ENCODE measurements at regions not wholly inside any gene's neighbourhood (a gene's known extent, or its start where the extent isn't known, plus 50 kb on each side); places are given as distances from the start of the nearest gene placed in this dataset.
"Not testable (repeated sequence)": the region's sequence is repeated elsewhere in the genome, so short reads cannot be mapped to it uniquely, and the experiment has no call there.

DNA sequence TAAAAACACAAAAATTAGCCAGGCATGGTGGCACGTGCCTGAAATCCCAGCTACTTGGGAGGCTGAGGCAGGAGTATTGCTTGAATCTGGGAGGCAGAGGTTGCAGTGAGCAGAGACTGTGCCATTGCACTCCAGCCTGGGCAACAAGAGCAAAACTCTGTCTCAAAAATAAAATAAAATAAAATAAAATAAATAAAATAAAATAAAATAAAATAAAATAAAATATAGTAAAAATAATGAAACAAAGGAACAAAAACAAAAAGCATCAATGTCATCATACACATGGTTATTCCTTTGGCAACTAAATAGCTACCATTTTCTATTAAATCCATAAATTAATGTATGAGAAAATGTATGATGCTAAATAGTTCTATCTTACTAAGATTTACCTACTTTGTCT, 1123.9 kb downstream of the MRPL39 start:
- not testable (repeated sequence) for DNase-seq

DNA sequence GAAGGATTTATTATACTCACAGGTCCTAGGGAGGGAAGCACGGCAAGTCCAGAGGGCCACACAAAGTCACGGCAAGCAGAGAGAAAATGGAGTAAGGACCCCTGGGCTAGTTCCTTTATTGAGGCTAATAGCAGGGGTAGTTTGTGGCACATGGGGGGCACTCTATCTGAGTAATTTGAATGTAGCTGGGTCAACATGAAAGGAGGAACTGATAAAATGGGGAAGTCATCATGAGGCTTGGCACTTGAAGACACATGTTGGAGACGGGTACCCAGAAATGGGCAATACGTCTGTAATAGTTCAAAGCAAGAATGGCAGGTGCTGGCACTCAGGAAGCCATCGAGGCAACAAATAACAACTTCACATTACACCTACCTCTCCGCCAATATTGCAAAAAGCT, 1136.4 kb downstream of the MRPL39 start:
- DNase-seq = no peak

DNA sequence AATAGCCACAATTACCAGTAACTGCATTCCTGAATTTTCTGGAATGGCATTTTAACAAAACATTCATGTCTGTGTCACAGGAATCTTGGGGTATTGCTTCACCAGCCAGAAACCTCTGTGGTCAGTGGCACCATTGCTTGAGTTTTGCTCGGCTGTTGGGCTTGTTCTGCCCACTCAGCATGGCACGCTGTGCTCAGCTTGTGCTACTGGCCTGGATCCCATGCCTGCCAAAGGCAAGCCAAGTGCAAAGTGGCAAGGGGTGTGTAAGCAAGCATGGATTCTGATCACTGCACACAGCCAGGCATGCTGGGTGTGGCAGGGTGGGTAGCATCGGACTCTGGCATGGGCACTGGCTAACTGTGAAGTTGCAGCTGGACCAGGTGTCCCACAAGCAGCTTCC, 1150.9 kb downstream of the MRPL39 start:
- DNase-seq = peak; percentile 41

DNA sequence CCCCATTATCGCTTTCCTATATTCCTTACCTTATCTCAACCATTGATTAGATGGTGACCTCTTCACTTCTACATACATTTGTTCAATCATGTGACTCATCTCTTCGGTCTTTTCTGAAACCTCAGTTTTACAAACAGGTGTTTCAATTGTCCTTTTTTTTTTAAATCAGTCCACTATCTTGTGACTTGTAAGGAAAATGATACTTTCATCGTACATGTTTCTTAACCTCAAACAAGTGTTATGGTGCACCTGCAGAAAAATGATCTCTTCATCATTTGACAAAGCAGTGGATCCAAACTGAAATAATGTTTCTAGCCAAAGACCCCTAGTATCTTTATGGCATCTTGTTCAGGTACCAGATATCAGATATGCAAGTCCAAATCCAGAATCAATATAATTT, 1157.2 kb downstream of the MRPL39 start:
- DNase-seq = no peak

DNA sequence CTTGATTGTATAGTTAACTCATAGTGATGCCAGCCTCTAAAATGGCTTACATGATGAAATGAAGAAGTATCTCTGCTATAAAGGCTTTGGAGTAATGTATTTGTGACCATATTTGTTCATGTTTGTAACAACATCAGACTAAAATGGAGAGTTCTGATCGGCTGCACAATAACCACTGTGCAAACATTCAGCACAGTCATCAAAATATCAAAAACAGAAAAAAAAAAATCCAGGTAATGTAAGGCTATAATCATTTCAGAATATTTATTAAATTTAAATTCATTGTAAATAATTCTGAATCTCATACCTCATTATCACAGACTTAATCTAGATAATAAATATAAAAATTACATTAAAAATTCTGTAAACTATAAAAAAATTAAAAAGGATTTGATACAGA, 1161.8 kb downstream of the MRPL39 start:
- DNase-seq = no peak

DNA sequence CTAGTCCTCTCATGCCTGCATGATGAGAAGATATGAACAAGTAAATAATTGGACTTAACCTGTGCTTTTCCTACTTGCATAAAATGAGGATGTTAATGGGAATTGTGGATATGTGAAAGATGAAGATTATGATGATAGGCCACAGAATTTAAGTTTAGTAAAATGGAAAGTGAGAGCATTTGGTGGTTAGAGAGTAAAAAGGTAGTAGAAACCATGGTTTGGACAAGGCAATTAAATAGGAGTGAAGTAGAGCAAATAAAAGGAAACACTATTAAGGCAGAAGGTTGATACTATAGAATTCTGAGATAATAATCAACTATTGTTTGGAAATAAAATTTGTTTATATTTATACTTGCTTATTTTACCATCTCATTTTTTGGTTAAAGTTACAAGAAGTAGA, 1162.5 kb downstream of the MRPL39 start:
- DNase-seq = no peak

DNA sequence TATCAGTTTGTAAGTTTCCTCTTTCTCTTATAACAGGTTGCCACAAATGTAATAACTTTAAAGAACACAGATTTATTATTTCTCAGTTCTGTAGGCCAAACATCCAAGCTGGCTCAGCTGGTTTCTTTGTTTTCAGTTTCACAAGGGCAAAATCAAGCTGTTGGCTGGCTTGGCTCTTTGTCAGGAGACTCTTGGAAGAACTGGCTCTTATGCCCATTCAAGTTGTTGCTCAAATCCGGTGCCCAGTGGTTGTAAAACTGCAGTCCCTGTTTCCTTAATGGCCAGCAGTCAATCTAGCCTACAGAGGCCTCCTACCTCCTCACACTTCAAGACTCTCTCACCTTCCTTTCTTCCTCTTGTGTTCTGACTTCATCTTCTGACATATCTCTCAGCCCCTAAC, 1171.0 kb downstream of the MRPL39 start:
- DNase-seq = no peak

DNA sequence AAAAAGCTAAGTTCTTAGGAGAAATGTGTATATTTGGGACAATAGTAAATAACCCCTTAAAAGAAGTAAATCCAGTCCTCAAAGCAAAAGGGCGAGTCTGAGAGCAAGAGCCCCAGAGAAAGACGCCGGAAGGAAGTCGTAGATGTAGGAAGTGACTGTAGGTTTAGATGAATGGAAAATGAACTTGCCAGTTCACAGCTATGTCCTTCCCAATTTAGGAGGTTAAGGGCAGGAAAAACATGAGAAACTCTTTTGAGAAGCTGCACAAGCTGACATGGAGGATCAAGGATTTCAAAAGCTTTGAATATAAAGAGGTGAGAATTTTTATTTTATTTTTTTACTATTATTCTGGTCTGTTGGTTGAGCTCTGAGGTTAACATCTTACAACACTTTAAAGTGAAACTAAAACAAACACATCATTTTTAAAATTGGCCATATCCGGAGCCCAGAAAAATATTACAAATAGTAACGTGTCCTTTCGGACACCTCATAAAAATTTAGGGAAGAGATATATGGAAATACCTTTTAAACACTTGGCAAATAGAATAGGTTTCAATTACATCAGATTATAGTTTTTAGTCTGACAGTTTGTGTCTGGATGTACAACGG, 1178.6 kb downstream of the MRPL39 start:
- DNase-seq = no peak

DNA sequence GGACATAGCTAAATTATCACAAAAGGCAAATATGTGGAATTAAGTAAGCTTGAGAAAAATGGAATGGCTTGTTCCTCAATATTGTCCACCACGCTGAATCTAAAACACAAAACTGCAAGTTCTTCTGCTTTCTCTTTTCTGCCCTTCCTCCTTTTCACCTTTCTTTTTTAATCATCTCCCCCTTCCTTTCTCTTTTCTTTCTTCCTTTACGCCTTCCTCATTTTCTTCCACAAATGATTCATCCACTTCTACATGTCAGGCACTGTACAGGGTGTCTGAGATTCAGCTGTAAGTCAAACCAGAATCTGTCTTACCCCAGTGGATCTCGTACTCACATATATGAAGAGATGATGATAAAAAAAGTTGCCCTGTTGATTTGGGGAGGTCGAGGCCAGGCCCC, 1182.5 kb downstream of the MRPL39 start:
- no peak for DNase-seq

DNA sequence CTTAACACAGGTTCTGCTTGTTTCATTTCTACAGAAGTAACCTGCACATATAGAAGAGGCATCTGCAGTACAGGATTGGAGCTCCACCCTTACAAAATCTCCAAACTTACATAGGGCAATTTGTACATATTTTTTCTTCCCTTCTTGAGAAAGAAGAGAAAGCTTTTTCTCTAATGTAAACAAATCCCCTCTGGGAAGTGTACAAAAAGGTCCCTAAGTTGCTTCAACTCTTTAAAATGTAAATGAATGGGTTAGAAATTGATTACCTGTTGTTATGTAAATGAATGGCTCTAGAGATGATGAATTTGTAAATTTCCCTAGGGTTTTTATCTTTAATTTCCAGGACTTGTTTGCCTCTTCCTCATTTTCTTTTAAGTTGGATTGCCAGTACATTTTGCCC, 1183.7 kb downstream of the MRPL39 start:
- DNase-seq = no peak

DNA sequence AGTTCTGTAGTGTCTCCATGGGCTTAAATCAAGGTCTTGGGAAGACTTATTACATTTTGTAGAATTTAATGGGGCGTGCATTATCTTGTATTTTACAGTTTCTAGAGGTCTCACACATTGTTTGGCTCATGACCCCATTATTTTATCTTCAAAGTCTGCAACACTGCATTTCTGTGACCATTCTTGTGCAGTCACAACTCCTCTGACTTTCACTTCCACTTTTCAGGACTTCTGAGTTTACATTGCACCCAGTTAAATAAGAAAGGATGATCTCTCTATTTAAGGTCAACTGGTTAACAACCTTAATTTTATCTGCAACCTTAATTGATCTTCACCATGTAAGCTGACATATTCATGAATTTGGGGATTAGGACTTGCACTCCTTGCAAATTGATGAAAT, 1186.6 kb downstream of the MRPL39 start:
- DNase-seq = no peak

DNA sequence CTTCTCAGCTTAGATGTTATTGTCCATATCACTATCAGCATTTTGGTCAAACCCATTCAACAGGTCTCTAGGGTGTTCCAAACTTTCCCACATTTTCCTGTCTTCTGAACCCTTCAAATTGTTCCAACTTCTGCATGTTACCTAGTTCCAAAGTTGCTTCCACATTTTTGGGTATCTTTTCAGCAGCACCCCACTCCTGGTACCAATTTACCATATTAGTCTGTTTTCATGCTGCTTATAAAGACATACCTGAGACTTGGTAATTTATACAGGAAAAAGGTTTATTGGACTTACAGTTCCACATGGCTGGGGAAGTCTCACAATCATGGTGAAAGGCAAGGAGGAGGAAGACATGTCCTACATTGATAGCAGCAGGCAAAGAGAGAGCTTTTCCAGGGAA, 1187.6 kb downstream of the MRPL39 start:
- not testable (repeated sequence) for DNase-seq

DNA sequence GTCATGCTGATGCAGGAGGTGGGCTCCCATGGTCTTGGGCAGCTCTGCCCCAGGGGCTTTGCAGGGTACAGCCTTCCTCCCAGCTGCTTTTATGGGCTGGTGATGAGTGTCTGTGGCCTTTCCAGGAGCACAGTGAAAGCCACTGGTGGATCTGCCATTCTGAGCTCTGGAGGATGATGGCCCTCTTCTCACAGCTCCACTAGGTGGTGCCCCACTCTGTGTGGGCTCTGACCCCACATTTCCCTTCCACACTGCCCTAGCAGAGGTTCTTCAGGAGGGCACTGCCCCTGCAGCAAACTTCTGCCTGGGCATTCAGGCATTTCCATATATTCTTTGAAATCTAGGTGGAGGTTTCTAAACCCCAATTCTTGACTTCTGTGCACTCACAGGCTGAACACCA, 1188.6 kb downstream of the MRPL39 start:
- DNase-seq = no peak

DNA sequence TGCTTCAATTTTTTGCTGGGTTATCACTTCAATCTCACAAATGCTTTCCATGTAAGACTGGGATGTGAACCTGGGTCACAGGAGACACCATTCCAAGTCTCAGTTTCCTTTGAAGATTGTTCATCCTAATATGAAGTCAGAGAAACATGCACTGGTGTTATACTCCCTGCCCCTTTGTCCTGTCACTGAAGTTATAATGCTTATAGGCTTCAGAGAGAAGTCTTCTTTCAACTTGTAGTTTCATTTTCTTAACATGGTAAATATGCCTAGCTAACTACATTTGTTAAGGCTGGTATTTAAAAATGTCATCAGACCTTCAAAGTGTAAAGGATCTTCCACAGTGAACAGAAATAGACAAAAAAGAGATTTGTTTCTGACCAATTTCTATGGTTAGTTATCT, 1195.9 kb downstream of the MRPL39 start:
- no peak for DNase-seq

DNA sequence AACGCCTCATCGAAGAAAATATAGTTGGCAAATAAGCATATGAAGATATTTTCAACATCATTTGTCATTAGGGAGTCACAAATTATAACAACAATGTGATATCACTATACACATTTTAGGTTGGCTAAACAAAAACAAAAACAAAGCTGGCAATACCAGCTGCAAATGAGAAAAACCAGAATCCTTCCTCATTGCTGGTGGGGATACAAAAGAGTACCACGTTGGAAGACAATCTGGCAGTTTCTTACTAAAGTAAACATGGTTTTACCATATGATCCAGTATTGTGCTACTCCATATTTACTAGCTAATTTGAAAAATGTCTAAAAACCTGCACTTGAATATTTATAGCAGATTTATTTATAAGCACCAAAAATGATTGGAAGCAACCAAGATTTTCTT, 1204.1 kb downstream of the MRPL39 start:
- no peak for DNase-seq

DNA sequence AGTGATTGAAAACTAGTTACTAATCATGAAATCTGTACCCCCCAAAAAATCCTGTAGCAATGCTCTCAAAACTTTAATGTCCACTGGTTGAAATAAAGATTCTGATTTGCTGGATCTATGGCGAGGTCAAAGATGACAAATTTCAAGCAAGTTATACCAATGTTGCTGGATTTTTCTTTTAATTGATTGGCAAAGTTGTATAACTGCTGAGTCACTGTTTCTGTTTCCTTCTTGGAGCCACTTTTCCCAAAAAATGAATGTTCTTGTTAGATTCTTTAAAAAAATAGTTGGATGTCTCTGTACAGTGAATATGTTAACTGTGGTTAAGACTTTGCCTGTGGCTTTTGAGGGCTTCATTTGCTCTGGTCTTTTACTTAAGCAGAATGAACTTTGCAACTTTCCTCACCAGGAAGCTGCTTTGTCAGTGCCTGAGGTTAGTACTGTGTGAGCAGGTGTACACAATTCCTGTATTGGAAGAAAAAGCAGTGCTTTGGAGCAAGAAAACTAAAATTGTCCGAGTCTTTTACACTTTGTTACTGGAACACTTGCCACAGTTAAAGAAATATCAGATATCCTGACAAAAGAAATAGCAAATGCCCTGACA, 1211.9 kb downstream of the MRPL39 start:
- DNase-seq = no peak

DNA sequence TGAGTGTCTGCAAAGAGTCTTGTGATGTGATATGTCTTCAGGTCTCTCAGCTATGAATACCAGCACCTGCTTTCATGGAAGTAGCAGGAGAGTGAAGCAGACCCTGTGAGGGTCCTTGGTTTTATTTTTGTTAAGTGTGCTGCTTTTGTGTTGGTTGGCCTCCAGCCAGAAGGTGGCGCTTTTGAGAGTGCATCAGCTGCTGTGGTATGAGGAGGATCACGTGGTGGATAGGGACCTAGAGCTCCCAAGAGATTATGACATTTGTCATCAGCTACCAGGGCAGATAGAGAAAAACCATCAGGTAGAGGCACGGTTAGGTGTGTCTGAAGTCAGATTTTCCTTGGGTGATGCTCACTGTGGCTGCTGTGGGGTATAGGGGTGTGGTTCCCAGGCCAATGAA, 1232.1 kb downstream of the MRPL39 start:
- DNase-seq = peak; percentile 4

DNA sequence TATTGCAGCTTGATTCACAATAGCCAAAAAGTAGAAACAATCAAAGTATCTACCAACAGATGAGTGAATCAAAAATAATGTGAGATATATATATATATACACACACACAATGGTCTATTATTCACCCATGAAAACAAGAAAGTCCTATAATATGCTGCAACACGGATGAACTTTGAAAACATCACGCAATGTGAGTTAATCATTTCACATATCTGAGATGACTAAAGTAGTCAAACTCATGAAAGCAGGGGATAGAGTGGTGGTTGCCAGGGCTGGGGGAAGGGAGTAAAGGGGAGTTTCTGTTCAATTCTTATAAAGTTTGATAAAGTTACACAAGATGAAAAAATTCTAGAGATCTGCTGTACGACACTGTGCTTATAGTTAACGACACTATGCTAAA, 1234.8 kb downstream of the MRPL39 start:
- no peak for DNase-seq

DNA sequence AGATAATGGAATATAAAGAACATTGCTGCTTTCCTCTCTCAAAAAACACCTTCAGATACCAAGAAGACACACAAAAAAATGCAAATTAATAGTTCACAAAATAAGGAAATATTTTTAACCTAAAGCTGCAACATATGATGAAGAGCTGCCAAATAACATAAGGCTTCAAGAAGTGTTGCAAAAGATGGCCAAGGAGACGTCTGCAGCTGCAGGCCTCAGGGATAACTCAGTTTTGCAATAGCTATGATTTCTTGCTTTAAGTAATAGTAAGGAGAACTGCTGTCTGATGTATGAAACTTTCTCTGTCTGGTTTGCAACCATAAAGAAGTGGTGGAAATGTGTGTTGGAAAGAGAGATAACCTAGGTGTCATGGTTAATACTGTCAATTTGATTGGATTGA, 1237.5 kb downstream of the MRPL39 start:
- DNase-seq = no peak

DNA sequence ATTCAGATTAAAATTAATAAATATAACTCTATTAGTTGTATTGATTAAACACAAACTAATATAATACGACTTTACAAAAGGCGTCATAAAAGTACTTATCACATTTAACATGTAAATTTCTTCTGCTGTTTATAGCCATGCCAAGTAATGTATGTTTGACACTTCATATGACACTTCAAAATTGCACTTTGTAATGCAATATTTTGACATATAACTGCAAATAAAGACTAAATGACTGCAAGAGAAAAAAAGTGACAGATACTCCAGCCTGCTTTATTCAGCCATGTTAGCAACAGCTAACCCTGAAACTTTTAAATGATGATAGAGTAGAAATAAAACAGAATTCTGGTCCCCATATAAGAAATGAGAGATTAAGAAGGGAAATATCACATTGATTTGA, 1238.0 kb downstream of the MRPL39 start:
- DNase-seq = no peak

DNA sequence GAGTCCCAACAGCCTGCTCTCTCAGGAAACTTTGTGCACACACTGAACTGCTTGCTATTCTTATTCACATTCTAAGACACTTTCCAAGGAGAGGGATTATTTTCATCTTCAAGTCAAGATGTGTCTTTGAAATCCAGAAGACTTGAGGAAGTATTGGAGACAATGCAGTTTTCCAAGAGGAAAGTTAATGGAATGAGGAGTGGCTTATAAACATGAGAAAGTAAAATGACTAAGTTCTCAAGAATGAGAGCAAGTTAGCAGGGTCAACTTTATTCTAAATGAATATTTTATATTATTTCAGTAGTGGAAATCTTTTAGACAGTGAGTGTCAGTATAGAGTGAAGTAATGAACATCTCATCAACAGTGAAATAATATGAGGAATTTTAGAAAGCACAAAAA, 1239.3 kb downstream of the MRPL39 start:
- peak; percentile 77 for DNase-seq

DNA sequence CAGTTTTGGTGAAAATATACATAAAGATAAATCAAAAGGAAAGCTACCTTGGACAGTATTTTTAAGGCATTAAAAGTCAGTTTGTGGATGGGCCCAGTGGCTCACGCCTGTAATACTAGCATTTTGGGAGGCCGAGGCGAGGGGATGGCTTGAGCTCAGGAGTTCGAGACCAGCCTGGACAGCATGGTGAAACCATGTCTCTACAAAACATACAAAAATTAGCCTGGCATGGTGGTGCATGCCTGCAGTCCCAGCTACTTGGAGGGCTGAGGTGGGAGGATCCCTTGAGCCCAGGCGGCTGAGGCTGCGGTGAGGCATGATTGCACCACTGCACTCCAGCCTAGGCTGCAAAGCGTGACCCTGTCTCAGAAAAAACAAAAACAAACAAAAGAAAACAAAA, 1253.8 kb downstream of the MRPL39 start:
- no peak for DNase-seq

DNA sequence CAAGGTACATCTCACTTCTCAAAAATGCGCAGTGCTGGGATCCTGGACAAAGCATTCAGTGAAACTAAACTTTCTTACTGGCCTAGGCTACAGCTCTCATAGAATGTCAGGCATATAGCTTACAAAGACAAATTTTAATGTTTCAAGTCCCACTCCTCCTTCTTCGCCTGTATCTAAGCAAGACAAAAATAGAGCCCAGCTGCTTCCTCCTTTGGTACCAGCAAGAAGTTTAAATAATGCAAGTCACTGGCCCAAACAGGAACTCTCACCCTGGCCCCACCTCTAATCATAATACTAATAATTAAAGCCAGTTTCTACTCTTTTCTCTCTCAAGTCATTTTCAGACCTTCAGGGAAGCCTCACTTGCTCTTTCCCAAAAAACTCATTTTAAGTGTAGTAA, 1267.9 kb downstream of the MRPL39 start:
- DNase-seq = no peak

DNA sequence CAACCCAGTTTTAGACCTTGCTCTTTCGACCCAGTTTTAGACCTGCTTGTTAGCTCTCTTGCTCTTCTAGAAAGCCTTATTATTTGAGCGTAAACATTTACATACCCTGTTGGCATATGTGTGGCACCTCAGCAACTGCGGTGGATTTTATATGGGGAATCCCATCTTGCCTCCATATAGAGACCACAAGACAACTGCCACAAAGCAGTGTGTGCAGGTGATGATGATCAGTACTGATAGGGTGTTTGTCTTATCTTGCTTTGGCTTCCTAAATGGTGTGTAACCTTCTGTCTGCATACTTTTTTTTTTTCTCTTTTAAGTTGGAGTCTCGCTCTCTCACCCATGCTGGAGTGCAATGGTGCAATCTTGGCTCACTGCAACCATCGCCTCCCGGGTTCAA, 1270.8 kb downstream of the MRPL39 start:
- no peak for DNase-seq

DNA sequence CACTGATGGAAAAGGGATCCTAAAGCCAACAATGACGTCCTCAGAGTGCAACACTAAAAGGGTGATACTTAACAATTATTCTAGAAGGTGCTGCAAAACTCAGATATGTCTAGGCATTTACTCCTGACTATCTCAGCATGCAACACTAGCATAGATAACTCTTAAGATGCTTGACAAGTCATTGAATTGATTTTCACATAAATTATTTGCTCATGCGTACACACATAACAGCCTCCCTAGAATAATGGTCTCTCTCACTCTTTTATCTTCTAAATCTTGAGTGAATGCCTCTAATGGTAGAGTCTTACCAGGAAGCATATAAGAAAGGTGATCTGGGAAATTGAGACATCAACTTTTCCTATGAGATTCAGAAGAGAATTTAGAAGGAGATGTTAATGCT, 1283.7 kb downstream of the MRPL39 start:
- DNase-seq = no peak
